ENCODE measurements at regions not wholly inside any gene's neighbourhood (a gene's known extent, or its start where the extent isn't known, plus 50 kb on each side); places are given as distances from the start of the nearest gene placed in this dataset.
"Not testable (repeated sequence)": the region's sequence is repeated elsewhere in the genome, so short reads cannot be mapped to it uniquely, and the experiment has no call there.

- Histone ChIP-seq H3K4me1 (ENCODE audit: control insufficient read depth, extremely low read depth, insufficient read depth, low read length) (no peaks in the 10 kb centered on the region), H3K27me3 (ENCODE audit: control insufficient read depth, insufficient read depth, low read length) (no peaks in the 10 kb centered on the region), H3K4me2 (ENCODE audit: extremely low read depth, insufficient read depth, low read length) (no peak overlapping the region), H3K9me3 (ENCODE audit: control insufficient read depth, insufficient read depth, low read depth, low read length) (no peaks in the 10 kb centered on the region), H3K79me2 (ENCODE audit: control insufficient read depth, insufficient read depth, low read length) (no peaks in the 10 kb centered on the region), H4K20me1 (ENCODE audit: control insufficient read depth, extremely low read depth, insufficient read depth, low read length) (no peaks in the 10 kb centered on the region), H3K27ac (ENCODE audit: insufficient read depth, low read length) (no peak overlapping the region), H3K36me3 (ENCODE audit: control insufficient read depth, insufficient read depth, low read length) (no peaks in the 10 kb centered on the region), H2AFZ (ENCODE audit: low read length) (no peak overlapping the region), H3K4me3 (replicated peaks in 1 of 4; ENCODE audit: control extremely low read depth in 1 of 4, insufficient read depth in 1 of 4, low read depth in 3 of 4, low read length in 4 of 4) (no peak overlapping the region), H3K9ac (ENCODE audit: insufficient read depth, low read length) (no peak overlapping the region)
- TF ChIP-seq EZH2 (IDR thresholded peaks at IDR 0.05; ENCODE audit: low read length, missing control alignments), result no peak
- TF ChIP-seq, protein P1, sequence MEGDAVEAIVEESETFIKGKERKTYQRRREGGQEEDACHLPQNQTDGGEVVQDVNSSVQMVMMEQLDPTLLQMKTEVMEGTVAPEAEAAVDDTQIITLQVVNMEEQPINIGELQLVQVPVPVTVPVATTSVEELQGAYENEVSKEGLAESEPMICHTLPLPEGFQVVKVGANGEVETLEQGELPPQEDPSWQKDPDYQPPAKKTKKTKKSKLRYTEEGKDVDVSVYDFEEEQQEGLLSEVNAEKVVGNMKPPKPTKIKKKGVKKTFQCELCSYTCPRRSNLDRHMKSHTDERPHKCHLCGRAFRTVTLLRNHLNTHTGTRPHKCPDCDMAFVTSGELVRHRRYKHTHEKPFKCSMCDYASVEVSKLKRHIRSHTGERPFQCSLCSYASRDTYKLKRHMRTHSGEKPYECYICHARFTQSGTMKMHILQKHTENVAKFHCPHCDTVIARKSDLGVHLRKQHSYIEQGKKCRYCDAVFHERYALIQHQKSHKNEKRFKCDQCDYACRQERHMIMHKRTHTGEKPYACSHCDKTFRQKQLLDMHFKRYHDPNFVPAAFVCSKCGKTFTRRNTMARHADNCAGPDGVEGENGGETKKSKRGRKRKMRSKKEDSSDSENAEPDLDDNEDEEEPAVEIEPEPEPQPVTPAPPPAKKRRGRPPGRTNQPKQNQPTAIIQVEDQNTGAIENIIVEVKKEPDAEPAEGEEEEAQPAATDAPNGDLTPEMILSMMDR (conservative IDR thresholded peaks at IDR 0.05 in 1 of 2, IDR thresholded peaks at IDR 0.05 in 1 of 2; ENCODE audit: low read depth in 1 of 2, low read length in 2 of 2), result no peak
- no peak for DNase-seq (ENCODE audit: low read depth in 2 of 2)
Observed at GRCh38 chr13:23042181-23042580, 138.6 kb upstream of the SGCG start.

DNA sequence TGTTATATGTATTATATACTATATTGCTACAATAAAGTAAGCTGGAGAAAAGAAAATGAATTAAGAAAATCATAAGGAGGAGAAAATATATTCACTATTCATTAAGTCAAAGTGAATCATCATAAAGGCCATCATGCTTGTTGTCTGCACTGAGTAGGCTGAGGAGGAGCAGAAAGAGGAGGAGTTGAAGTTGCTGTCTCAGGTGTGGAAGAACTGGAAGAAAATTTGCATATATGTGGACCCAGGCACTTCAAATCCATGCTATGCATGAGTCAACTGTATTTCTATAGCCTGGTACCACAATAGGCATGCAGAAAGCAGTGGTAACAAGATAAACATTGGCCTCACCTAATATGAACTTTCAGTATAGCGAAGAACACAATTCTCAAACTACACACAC lies 135.9 kb upstream of the SGCG start:
- H3K9me3 ChIP-seq (ENCODE audit: control insufficient read depth, insufficient read depth, low read depth, low read length), result no peaks in the 10 kb centered on the region
- TF ChIP-seq, protein P1 (conservative IDR thresholded peaks at IDR 0.05 in 1 of 2, IDR thresholded peaks at IDR 0.05 in 1 of 2; ENCODE audit: low read depth in 1 of 2, low read length in 2 of 2), result no peak
- TF ChIP-seq EZH2 (IDR thresholded peaks at IDR 0.05; ENCODE audit: low read length, missing control alignments), result no peak
- no peaks in the 10 kb centered on the region for H3K27me3 ChIP-seq (ENCODE audit: control insufficient read depth, insufficient read depth, low read length)
- H3K9ac ChIP-seq (ENCODE audit: insufficient read depth, low read length), result no peak overlapping the region
- no peaks in the 10 kb centered on the region for H3K36me3 ChIP-seq (ENCODE audit: control insufficient read depth, insufficient read depth, low read length)
- no peak overlapping the region for H3K27ac ChIP-seq (ENCODE audit: insufficient read depth, low read length)
- H3K4me2 ChIP-seq (ENCODE audit: extremely low read depth, insufficient read depth, low read length), result no peak overlapping the region
- no peak overlapping the region for H2AFZ ChIP-seq (ENCODE audit: low read length)
- no peaks in the 10 kb centered on the region for H3K4me1 ChIP-seq (ENCODE audit: control insufficient read depth, extremely low read depth, insufficient read depth, low read length)
- H3K4me3 ChIP-seq (replicated peaks in 1 of 4; ENCODE audit: control extremely low read depth in 1 of 4, insufficient read depth in 1 of 4, low read depth in 3 of 4, low read length in 4 of 4), result no peak overlapping the region
- H3K79me2 ChIP-seq (ENCODE audit: control insufficient read depth, insufficient read depth, low read length), result no peaks in the 10 kb centered on the region
- H4K20me1 ChIP-seq (ENCODE audit: control insufficient read depth, extremely low read depth, insufficient read depth, low read length), result no peaks in the 10 kb centered on the region
- DNase-seq (ENCODE audit: low read depth in 2 of 2), result no peak

GRCh38 chr13:23050126-23050525 lies 130.7 kb upstream of the SGCG start:
- no peak for TF ChIP-seq EZH2 (IDR thresholded peaks at IDR 0.05; ENCODE audit: low read length, missing control alignments)
- TF ChIP-seq, protein P1 (conservative IDR thresholded peaks at IDR 0.05 in 1 of 2, IDR thresholded peaks at IDR 0.05 in 1 of 2; ENCODE audit: low read depth in 1 of 2, low read length in 2 of 2), result no peak
- H3K27me3 ChIP-seq (ENCODE audit: control insufficient read depth, insufficient read depth, low read length), result no peaks in the 10 kb centered on the region
- DNase-seq (ENCODE audit: low read depth in 2 of 2), result no peak
- no peaks in the 10 kb centered on the region for H3K79me2 ChIP-seq (ENCODE audit: control insufficient read depth, insufficient read depth, low read length)
- H3K4me3 ChIP-seq (replicated peaks in 1 of 4; ENCODE audit: control extremely low read depth in 1 of 4, insufficient read depth in 1 of 4, low read depth in 3 of 4, low read length in 4 of 4), result no peak overlapping the region
- no peak overlapping the region for H3K4me2 ChIP-seq (ENCODE audit: extremely low read depth, insufficient read depth, low read length)
- H3K4me1 ChIP-seq (ENCODE audit: control insufficient read depth, extremely low read depth, insufficient read depth, low read length), result no peaks in the 10 kb centered on the region
- no peaks in the 10 kb centered on the region for H3K36me3 ChIP-seq (ENCODE audit: control insufficient read depth, insufficient read depth, low read length)
- no peaks in the 10 kb centered on the region for H4K20me1 ChIP-seq (ENCODE audit: control insufficient read depth, extremely low read depth, insufficient read depth, low read length)
- H3K27ac ChIP-seq (ENCODE audit: insufficient read depth, low read length), result no peak overlapping the region
- no peaks in the 10 kb centered on the region for H3K9me3 ChIP-seq (ENCODE audit: control insufficient read depth, insufficient read depth, low read depth, low read length)
- no peak overlapping the region for H3K9ac ChIP-seq (ENCODE audit: insufficient read depth, low read length)
- H2AFZ ChIP-seq (ENCODE audit: low read length), result no peak overlapping the region

GRCh38 chr13:23053711-23054110 lies 127.1 kb upstream of the SGCG start:
- not testable (repeated sequence) for DNase-seq (ENCODE audit: low read depth in 2 of 2); H2AFZ ChIP-seq (ENCODE audit: low read length); H3K4me3 ChIP-seq (replicated peaks in 1 of 4; ENCODE audit: control extremely low read depth in 1 of 4, insufficient read depth in 1 of 4, low read depth in 3 of 4, low read length in 4 of 4); H4K20me1 ChIP-seq (ENCODE audit: control insufficient read depth, extremely low read depth, insufficient read depth, low read length); H3K79me2 ChIP-seq (ENCODE audit: control insufficient read depth, insufficient read depth, low read length); H3K9ac ChIP-seq (ENCODE audit: insufficient read depth, low read length); H3K4me2 ChIP-seq (ENCODE audit: extremely low read depth, insufficient read depth, low read length); H3K4me1 ChIP-seq (ENCODE audit: control insufficient read depth, extremely low read depth, insufficient read depth, low read length); H3K36me3 ChIP-seq (ENCODE audit: control insufficient read depth, insufficient read depth, low read length); H3K27me3 ChIP-seq (ENCODE audit: control insufficient read depth, insufficient read depth, low read length); H3K27ac ChIP-seq (ENCODE audit: insufficient read depth, low read length); H3K9me3 ChIP-seq (ENCODE audit: control insufficient read depth, insufficient read depth, low read depth, low read length)
